ENCODE measurements at regions not wholly inside any gene's neighbourhood (a gene's known extent, or its start where the extent isn't known, plus 50 kb on each side); places are given as distances from the start of the nearest gene placed in this dataset.
"Not testable (repeated sequence)": the region's sequence is repeated elsewhere in the genome, so short reads cannot be mapped to it uniquely, and the experiment has no call there.

- H3K27ac ChIP-seq (ENCODE audit: insufficient read depth, low read length): no peak overlapping the region
- no peaks in the 10 kb centered on the region for H4K20me1 ChIP-seq (ENCODE audit: control insufficient read depth, extremely low read depth, insufficient read depth, low read length)
- H3K36me3 ChIP-seq (ENCODE audit: control insufficient read depth, insufficient read depth, low read length): no peaks in the 10 kb centered on the region
- no peak overlapping the region for H3K4me2 ChIP-seq (ENCODE audit: extremely low read depth, insufficient read depth, low read length)
- H3K4me3 ChIP-seq (replicated peaks in 1 of 4; ENCODE audit: control extremely low read depth in 1 of 4, insufficient read depth in 1 of 4, low read depth in 3 of 4, low read length in 4 of 4): no peak overlapping the region
- H2AFZ ChIP-seq (ENCODE audit: low read length): no peak overlapping the region
- H3K4me1 ChIP-seq (ENCODE audit: control insufficient read depth, extremely low read depth, insufficient read depth, low read length): no peaks in the 10 kb centered on the region
- no peak for DNase-seq (ENCODE audit: low read depth in 2 of 2)
- H3K27me3 ChIP-seq (ENCODE audit: control insufficient read depth, insufficient read depth, low read length): peaks cover 14% of the 10 kb centered on the region
- H3K9me3 ChIP-seq (ENCODE audit: control insufficient read depth, insufficient read depth, low read depth, low read length): no peaks in the 10 kb centered on the region
- TF ChIP-seq CTCF (conservative IDR thresholded peaks at IDR 0.05 in 1 of 2, IDR thresholded peaks at IDR 0.05 in 1 of 2; ENCODE audit: low read depth in 1 of 2, low read length in 2 of 2): no peak
- TF ChIP-seq EZH2 (IDR thresholded peaks at IDR 0.05; ENCODE audit: low read length, missing control alignments): no peak
- H3K79me2 ChIP-seq (ENCODE audit: control insufficient read depth, insufficient read depth, low read length): no peaks in the 10 kb centered on the region
- no peak overlapping the region for H3K9ac ChIP-seq (ENCODE audit: insufficient read depth, low read length)
These were observed 98.2 kb upstream of the PRSS3 start for GRCh38 chr9:33697171-33697570.

- Histone ChIP-seq H3K27ac (ENCODE audit: insufficient read depth, low read length) (no peak overlapping the region), H4K20me1 (ENCODE audit: control insufficient read depth, extremely low read depth, insufficient read depth, low read length) (no peaks in the 10 kb centered on the region), H3K4me2 (ENCODE audit: extremely low read depth, insufficient read depth, low read length) (no peak overlapping the region), H3K9ac (ENCODE audit: insufficient read depth, low read length) (no peak overlapping the region), H3K9me3 (ENCODE audit: control insufficient read depth, insufficient read depth, low read depth, low read length) (no peaks in the 10 kb centered on the region), H3K4me1 (ENCODE audit: control insufficient read depth, extremely low read depth, insufficient read depth, low read length) (no peaks in the 10 kb centered on the region), H3K36me3 (ENCODE audit: control insufficient read depth, insufficient read depth, low read length) (no peaks in the 10 kb centered on the region), H3K4me3 (replicated peaks in 1 of 4; ENCODE audit: control extremely low read depth in 1 of 4, insufficient read depth in 1 of 4, low read depth in 3 of 4, low read length in 4 of 4) (no peak overlapping the region), H3K79me2 (ENCODE audit: control insufficient read depth, insufficient read depth, low read length) (no peaks in the 10 kb centered on the region), H2AFZ (ENCODE audit: low read length) (no peak overlapping the region), H3K27me3 (ENCODE audit: control insufficient read depth, insufficient read depth, low read length) (peaks cover 11% of the 10 kb centered on the region)
- no peak for DNase-seq (ENCODE audit: low read depth in 2 of 2)
- TF ChIP-seq CTCF (conservative IDR thresholded peaks at IDR 0.05 in 1 of 2, IDR thresholded peaks at IDR 0.05 in 1 of 2; ENCODE audit: low read depth in 1 of 2, low read length in 2 of 2): no peak
- TF ChIP-seq EZH2 (IDR thresholded peaks at IDR 0.05; ENCODE audit: low read length, missing control alignments): no peak
These were observed 97.1 kb upstream of the PRSS3 start for GRCh38 chr9:33698267-33698666.

- not testable (repeated sequence) for H3K27ac ChIP-seq (ENCODE audit: insufficient read depth, low read length); H3K4me3 ChIP-seq (replicated peaks in 1 of 4; ENCODE audit: control extremely low read depth in 1 of 4, insufficient read depth in 1 of 4, low read depth in 3 of 4, low read length in 4 of 4); H3K79me2 ChIP-seq (ENCODE audit: control insufficient read depth, insufficient read depth, low read length); H3K27me3 ChIP-seq (ENCODE audit: control insufficient read depth, insufficient read depth, low read length); H3K4me2 ChIP-seq (ENCODE audit: extremely low read depth, insufficient read depth, low read length); DNase-seq (ENCODE audit: low read depth in 2 of 2); H3K9ac ChIP-seq (ENCODE audit: insufficient read depth, low read length); H2AFZ ChIP-seq (ENCODE audit: low read length); H3K36me3 ChIP-seq (ENCODE audit: control insufficient read depth, insufficient read depth, low read length); H3K4me1 ChIP-seq (ENCODE audit: control insufficient read depth, extremely low read depth, insufficient read depth, low read length); H3K9me3 ChIP-seq (ENCODE audit: control insufficient read depth, insufficient read depth, low read depth, low read length); H4K20me1 ChIP-seq (ENCODE audit: control insufficient read depth, extremely low read depth, insufficient read depth, low read length)
These were observed 94.4 kb upstream of the PRSS3 start for GRCh38 chr9:33700940-33701339.

All from fibroblast of lung (primary cell).